OCI-LY7 (cell line): ENCODE measurements at regions not wholly inside any gene's neighbourhood (a gene's known extent, or its start where the extent isn't known, plus 50 kb on each side); places are given as distances from the start of the nearest gene placed in this dataset.

Experiments
- BruUV-seq: library from RNA; stranded (reverse); fragments of 400-500 nt; replicated peaks from 2 replicates; lab custom pipeline; 2021; lab: Mats Ljungman, UMichigan
- CTCF ChIA-PET: fragments of 300-600 bp; sonication (Branson Sonifier 250); formaldehyde crosslinking; loops from one replicate; lab custom pipeline; 2022; ENCODE audit warnings: antibody characterized with exemption; ENCODE audit not compliant: unreplicated experiment; lab: Charles Lee
- POLR2A ChIA-PET: fragments of 300-600 bp; sonication (Branson Sonifier 250); formaldehyde crosslinking; loops from one replicate; lab custom pipeline; 2022; ENCODE audit warnings: antibody characterized with exemption; lab: Charles Lee
- DNase-seq: peaks from one replicate; pipeline ENCODE4 v3.0.0-alpha.2; 2015; ENCODE audit warnings: low spot score
- H2AFZ ChIP-seq: fragments of 200-600 bp; sonication (generic), shearing (Covaris generic); 2 replicates; pipeline ENCODE4 v1.6.1; 2014; ENCODE audit warnings: mild to moderate bottlenecking, antibody characterized with exemption, low read length, moderate library complexity
- H3K27ac ChIP-seq: fragments of 200-600 bp; sonication (generic); 2 replicates; pipeline ENCODE4 v1.5.1; 2014; ENCODE audit warnings: mixed run types, low read depth, mild to moderate bottlenecking, moderate library complexity, low read length, inconsistent platforms; ENCODE audit not compliant: poor library complexity, severe bottlenecking
- H3K36me3 ChIP-seq: fragments of 200-600 bp; sonication (generic); 2 replicates; pipeline ENCODE4 v1.6.1; 2014; ENCODE audit warnings: mild to moderate bottlenecking, antibody characterized with exemption, low read length, moderate library complexity, mixed read lengths; ENCODE audit not compliant: insufficient read depth
- H3K4me1 ChIP-seq: fragments of 200-600 bp; sonication (generic); 2 replicates; pipeline ENCODE4 v1.5.1; 2014; ENCODE audit warnings: mild to moderate bottlenecking, low read length; ENCODE audit not compliant: insufficient read depth, poor library complexity, severe bottlenecking
- H3K4me2 ChIP-seq: fragments of 200-600 bp; sonication (generic); 2 replicates; pipeline ENCODE4 v1.6.1; 2014; ENCODE audit warnings: mild to moderate bottlenecking, low read length
- H3K4me3 ChIP-seq: fragments of 200-600 bp; sonication (generic); 2 replicates; pipeline ENCODE4 v1.5.1; 2014; ENCODE audit warnings: mild to moderate bottlenecking, low read depth, low read length; ENCODE audit not compliant: poor library complexity, severe bottlenecking
- H3K79me2 ChIP-seq: fragments of 200-600 bp; sonication (generic); 2 replicates; pipeline ENCODE4 v1.6.1; 2016; ENCODE audit warnings: low read depth, mild to moderate bottlenecking, low read length, moderate library complexity, mixed read lengths; ENCODE audit not compliant: insufficient read depth
- H3K9me2 ChIP-seq: fragments of 200-600 bp; sonication (generic); 2 replicates; pipeline ENCODE4 v1.6.1; 2016; ENCODE audit warnings: mild to moderate bottlenecking, low read length, mixed read lengths; ENCODE audit not compliant: insufficient read depth
- H3K9me3 ChIP-seq: fragments of 200-600 bp; sonication (generic); 2 replicates; pipeline ENCODE4 v1.6.1; 2014; ENCODE audit warnings: mild to moderate bottlenecking, mixed run types, low read length, mixed read lengths
- H4K20me1 ChIP-seq: fragments of 200-600 bp; sonication (generic); 2 replicates; pipeline ENCODE4 v1.6.1; 2014; ENCODE audit warnings: mild to moderate bottlenecking, antibody characterized with exemption, low read length, moderate library complexity, mixed read lengths; ENCODE audit not compliant: insufficient read depth
- EZH2phosphoT487 ChIP-seq: fragments of 200-600 bp; sonication (generic); IDR thresholded peaks from 2 replicates; pipeline ENCODE4 v1.6.1; 2018; ENCODE audit warnings: low read depth, borderline replicate concordance, mild to moderate bottlenecking, mixed run types, antibody characterized with exemption, low read length, moderate library complexity, mixed read lengths
- intact Hi-C: fragments of 100-400 bp; cut with micrococcal nuclease; formaldehyde crosslinking; loops from one replicate; pipeline ENCODE4 v1.10.0; 2022; ENCODE audit not compliant: unreplicated experiment
- TF ChIP-seq, protein P1 (sequence below): fragments of 200-600 bp; sonication (generic); conservative IDR thresholded peaks from 2 replicates; pipeline ENCODE4 v1.5.1; 2014; ENCODE audit warnings: mild to moderate bottlenecking, antibody characterized with exemption, low read length, moderate library complexity, mixed read lengths

DNA sequence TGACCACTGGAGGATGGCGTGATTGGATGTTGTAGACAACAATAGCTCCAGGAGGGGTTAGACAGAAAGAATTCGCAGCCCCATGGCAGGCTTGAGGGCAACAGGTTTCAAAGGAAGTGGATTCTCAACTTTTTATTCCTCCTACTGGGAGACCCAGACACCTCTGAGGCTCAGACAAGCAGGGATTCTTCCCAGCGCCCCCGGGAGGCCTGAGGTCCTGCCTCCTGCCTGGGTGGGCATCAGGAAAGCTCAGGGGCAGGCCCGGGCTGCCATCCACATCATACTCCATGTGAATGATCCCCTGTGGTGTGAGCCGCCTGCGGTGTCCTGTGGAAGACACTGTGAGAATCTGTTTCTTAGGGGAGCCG, 203.5 kb downstream of the CYP26B1 start:
- no peaks in the 10 kb centered on the region for H3K4me1 ChIP-seq
- no peak overlapping the region for H3K4me3 ChIP-seq
- H3K9me2 ChIP-seq = no peaks in the 10 kb centered on the region
- no peaks in the 10 kb centered on the region for H3K36me3 ChIP-seq
- H3K79me2 ChIP-seq = no peaks in the 10 kb centered on the region
- DNase-seq = no peak
- no peak overlapping the region for H3K4me2 ChIP-seq
- H4K20me1 ChIP-seq = no peaks in the 10 kb centered on the region
- intact Hi-C loops = no loop called here
- TF ChIP-seq, protein P1, sequence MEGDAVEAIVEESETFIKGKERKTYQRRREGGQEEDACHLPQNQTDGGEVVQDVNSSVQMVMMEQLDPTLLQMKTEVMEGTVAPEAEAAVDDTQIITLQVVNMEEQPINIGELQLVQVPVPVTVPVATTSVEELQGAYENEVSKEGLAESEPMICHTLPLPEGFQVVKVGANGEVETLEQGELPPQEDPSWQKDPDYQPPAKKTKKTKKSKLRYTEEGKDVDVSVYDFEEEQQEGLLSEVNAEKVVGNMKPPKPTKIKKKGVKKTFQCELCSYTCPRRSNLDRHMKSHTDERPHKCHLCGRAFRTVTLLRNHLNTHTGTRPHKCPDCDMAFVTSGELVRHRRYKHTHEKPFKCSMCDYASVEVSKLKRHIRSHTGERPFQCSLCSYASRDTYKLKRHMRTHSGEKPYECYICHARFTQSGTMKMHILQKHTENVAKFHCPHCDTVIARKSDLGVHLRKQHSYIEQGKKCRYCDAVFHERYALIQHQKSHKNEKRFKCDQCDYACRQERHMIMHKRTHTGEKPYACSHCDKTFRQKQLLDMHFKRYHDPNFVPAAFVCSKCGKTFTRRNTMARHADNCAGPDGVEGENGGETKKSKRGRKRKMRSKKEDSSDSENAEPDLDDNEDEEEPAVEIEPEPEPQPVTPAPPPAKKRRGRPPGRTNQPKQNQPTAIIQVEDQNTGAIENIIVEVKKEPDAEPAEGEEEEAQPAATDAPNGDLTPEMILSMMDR = no peak
- TF ChIP-seq EZH2phosphoT487 = no peak
- ChIA-PET POLR2A (no interaction called here), CTCF (no interaction called here)
- BruUV-seq = no TSS peak
- H3K27ac ChIP-seq = no peak overlapping the region
- no peaks in the 10 kb centered on the region for H3K9me3 ChIP-seq
- H2AFZ ChIP-seq = no peak overlapping the region

DNA sequence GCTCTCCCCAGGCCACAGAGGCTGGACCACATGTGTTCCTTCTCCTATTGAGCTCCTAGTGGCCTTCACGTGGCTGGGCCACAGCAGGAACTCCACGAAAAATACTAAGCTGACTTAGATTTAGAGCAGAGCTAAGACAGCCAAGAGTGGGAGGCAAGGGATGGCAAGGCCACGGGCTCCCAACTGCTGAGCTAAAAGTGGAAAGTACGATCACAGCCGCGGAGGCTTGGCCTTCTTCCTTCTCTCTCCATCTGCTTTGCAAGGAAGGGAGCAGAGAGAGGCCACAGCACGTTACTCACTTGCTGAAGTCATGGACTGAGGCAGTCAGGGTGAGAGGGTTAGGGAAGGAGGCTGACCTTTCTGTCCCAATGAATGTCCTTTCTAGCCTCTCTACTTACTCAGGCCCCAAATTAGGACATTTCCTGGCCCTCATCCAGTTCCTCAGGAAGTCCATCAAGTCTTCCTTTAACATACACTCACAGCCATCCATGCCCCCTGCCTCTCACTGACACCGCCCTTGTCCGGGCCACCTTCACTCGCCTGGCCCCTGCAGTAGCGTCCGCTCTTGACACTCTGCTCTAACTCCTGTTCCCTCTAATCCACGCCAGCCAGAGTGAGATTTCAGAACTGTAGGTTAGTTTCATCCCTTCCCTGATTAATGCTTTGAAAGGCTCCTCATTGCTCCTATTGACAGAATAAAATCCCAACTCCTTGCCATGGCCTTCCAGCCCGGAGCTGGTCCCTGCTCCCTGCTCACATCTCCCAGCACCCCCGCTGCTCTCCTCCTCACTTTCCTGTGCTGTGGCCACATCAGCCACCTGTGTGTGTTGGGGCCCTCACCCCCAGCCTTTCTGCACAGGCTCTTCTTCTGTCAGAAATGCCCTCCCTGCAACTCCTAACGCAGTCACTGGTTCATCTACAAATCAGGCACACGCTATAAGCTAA, 204.2 kb downstream of the CYP26B1 start:
- no peaks in the 10 kb centered on the region for H3K9me3 ChIP-seq
- H3K9me2 ChIP-seq = no peaks in the 10 kb centered on the region
- no peak overlapping the region for H3K27ac ChIP-seq
- POLR2A ChIA-PET = interaction anchor here (1.0 kb wide), 1 partner anchor 14 kb away, joined by 3 read pairs; no protein-coding TSS in a partner anchor
- no peak overlapping the region for H3K4me2 ChIP-seq
- H2AFZ ChIP-seq = no peak overlapping the region
- no peaks in the 10 kb centered on the region for H3K36me3 ChIP-seq
- H4K20me1 ChIP-seq = no peaks in the 10 kb centered on the region
- TF ChIP-seq EZH2phosphoT487 = no peak
- TF ChIP-seq, protein P1 = no peak
- no peaks in the 10 kb centered on the region for H3K4me1 ChIP-seq
- H3K4me3 ChIP-seq = no peak overlapping the region
- intact Hi-C loops = no loop called here
- CTCF ChIA-PET = no interaction called here
- no TSS peak for BruUV-seq
- no peak for DNase-seq
- H3K79me2 ChIP-seq = no peaks in the 10 kb centered on the region
